CD4-positive, alpha-beta T cell (primary cell): ENCODE measurements at regions not wholly inside any gene's neighbourhood (a gene's known extent, or its start where the extent isn't known, plus 50 kb on each side); places are given as distances from the start of the nearest gene placed in this dataset.

Source experiments
- ATAC-seq: fragments of 200-7000 bp; cut with Tn5 transposase; one replicate; pipeline ENCODE4 v1.10.0; 2022; ENCODE audit warnings: mild to moderate bottlenecking; ENCODE audit not compliant: poor library complexity
- CTCF ChIA-PET: fragments of 350-600 bp; sonication (Branson Sonifier 250); formaldehyde crosslinking; loops from one replicate; lab custom pipeline; 2021; ENCODE audit warnings: antibody characterized with exemption, inconsistent platforms; lab: Charles Lee
- POLR2A ChIA-PET: fragments of 350-600 bp; sonication (Branson Sonifier 250); formaldehyde crosslinking; loops from one replicate; lab custom pipeline; 2021; ENCODE audit warnings: antibody characterized with exemption, inconsistent platforms; lab: Charles Lee
- DNase-seq, 14 experiments: peaks; one replicate each; pipeline ENCODE4 v3.0.0-alpha.2; 2013 to 2020; ENCODE audit warnings: mixed read lengths in 2 of 14
- H3K27ac ChIP-seq, 2 donors: one replicate each; pipeline versions ENCODE4 v1.5.1 to v1.7.0; 2013; ENCODE audit warnings: low read length in 2 of 2, low read depth in 1 of 2, mild to moderate bottlenecking in 1 of 2
- H3K27me3 ChIP-seq, 2 experiments: 1 replicate in 1 of 2; 2 replicates in 1 of 2; pipeline versions ENCODE4 v1.6.1 to v1.7.0; 2013; ENCODE audit warnings: low read length in 2 of 2, control low read depth in 1 of 2, mild to moderate bottlenecking in 1 of 2, moderate library complexity in 1 of 2; ENCODE audit not compliant: insufficient read depth in 2 of 2, control insufficient read depth in 1 of 2
- H3K36me3 ChIP-seq: one replicate; pipeline ENCODE4 v1.6.1; 2013; ENCODE audit warnings: low read length, control low read depth; ENCODE audit not compliant: insufficient read depth
- H3K4me1 ChIP-seq: one replicate; pipeline ENCODE4 v1.6.1; 2013; ENCODE audit warnings: low read length, control low read depth; ENCODE audit not compliant: insufficient read depth
- H3K4me3 ChIP-seq: one replicate; pipeline ENCODE4 v1.5.1; 2013; ENCODE audit warnings: mild to moderate bottlenecking, low read length, moderate library complexity
- H3K9me3 ChIP-seq, 2 experiments: 1 replicate in 1 of 2; 2 replicates in 1 of 2; pipeline versions ENCODE4 v1.6.1 to v1.7.0; 2013; ENCODE audit warnings: low read length in 2 of 2, mild to moderate bottlenecking in 2 of 2, control low read depth in 1 of 2, moderate library complexity in 1 of 2; ENCODE audit not compliant: control insufficient read depth in 1 of 2, insufficient read depth in 1 of 2
- H3K27ac Mint-ChIP-seq: one replicate; pipeline ENCODE4 v1.8.0; 2020; ENCODE audit warnings: mixed read lengths
- H3K27me3 Mint-ChIP-seq: one replicate; pipeline ENCODE4 v1.8.0; 2021; ENCODE audit warnings: mixed read lengths
- H3K36me3 Mint-ChIP-seq: one replicate; pipeline ENCODE4 v1.8.0; 2021; ENCODE audit warnings: low read depth, mixed read lengths
- H3K4me1 Mint-ChIP-seq: one replicate; pipeline ENCODE4 v1.8.0; 2021; ENCODE audit warnings: low read depth, mixed read lengths
- H3K4me3 Mint-ChIP-seq: one replicate; pipeline ENCODE4 v1.8.0; 2020; ENCODE audit warnings: mild to moderate bottlenecking, mixed read lengths
- H3K9me3 Mint-ChIP-seq: one replicate; pipeline ENCODE4 v1.8.0; 2020; ENCODE audit warnings: mixed read lengths
- CTCF ChIP-seq: fragments of 200-600 bp; IDR thresholded peaks from one replicate; pipeline ENCODE4 v1.8.0; 2022; ENCODE audit warnings: antibody characterized with exemption, mild to moderate bottlenecking
- intact Hi-C, 2 experiments: fragments of 100-400 bp; cut with DNase I in 1 of 2; cut with micrococcal nuclease in 1 of 2; formaldehyde crosslinking; loops; one replicate each; pipeline versions ENCODE4 v1.15.1 to v1.9.0; 2023 to 2025; cut with DNase I, micrococcal nuclease

GRCh38 chrX:139198936-139199335, 331.6 kb upstream of the F9 start:
- no peak for ATAC-seq
- Histone ChIP-seq H3K4me3 (no peak overlapping the region), H3K9me3 (peaks cover 0 to 7% of the 10 kb centered on the region in 2 experiments), H3K4me1 (peaks cover 3% of the 10 kb centered on the region), H3K27ac (no peak overlapping the region), H3K36me3 (no peaks in the 10 kb centered on the region), H3K27me3 (peaks cover 12 to 37% of the 10 kb centered on the region in 2 experiments)
- intact Hi-C loops, result no loop called here
- ChIA-PET POLR2A (no interaction called here), CTCF (no interaction called here)
- Mint-ChIP-seq H3K4me3 (no peak overlapping the region), H3K4me1 (no peaks in the 10 kb centered on the region), H3K27me3 (peaks cover 51% of the 10 kb centered on the region), H3K9me3 (no peaks in the 10 kb centered on the region), H3K27ac (no peak overlapping the region), H3K36me3 (no peaks in the 10 kb centered on the region)
- DNase-seq, result no peak
- TF ChIP-seq CTCF, result no peak

GRCh38 chrX:139196890-139197289, 333.6 kb upstream of the F9 start:
- no peaks in the 10 kb centered on the region for H3K36me3 ChIP-seq
- no peak for TF ChIP-seq CTCF
- H3K9me3 Mint-ChIP-seq, result no peaks in the 10 kb centered on the region
- peaks cover 51% of the 10 kb centered on the region for H3K27me3 Mint-ChIP-seq
- H3K27me3 ChIP-seq, result peaks cover 8 to 32% of the 10 kb centered on the region in 2 experiments
- H3K4me3 ChIP-seq, result no peak overlapping the region
- intact Hi-C loops, result no loop called here
- no peak overlapping the region for H3K27ac ChIP-seq
- POLR2A ChIA-PET, result no interaction called here
- no peaks in the 10 kb centered on the region for H3K9me3 ChIP-seq
- no peak for DNase-seq
- no peak overlapping the region for H3K4me3 Mint-ChIP-seq
- ATAC-seq, result no peak
- no peak overlapping the region for H3K27ac Mint-ChIP-seq
- no peaks in the 10 kb centered on the region for H3K4me1 Mint-ChIP-seq
- no peaks in the 10 kb centered on the region for H3K4me1 ChIP-seq
- CTCF ChIA-PET, result no interaction called here
- no peaks in the 10 kb centered on the region for H3K36me3 Mint-ChIP-seq

- peaks cover 47% of the 10 kb centered on the region for H3K27me3 Mint-ChIP-seq
- ChIA-PET CTCF (no interaction called here), POLR2A (no interaction called here)
- Histone ChIP-seq H3K9me3 (no peaks in the 10 kb centered on the region), H3K4me1 (no peaks in the 10 kb centered on the region), H3K27me3 (peaks cover 8 to 31% of the 10 kb centered on the region in 2 experiments), H3K36me3 (no peaks in the 10 kb centered on the region), H3K27ac (no peak overlapping the region), H3K4me3 (no peak overlapping the region)
- no peak overlapping the region for H3K27ac Mint-ChIP-seq
- H3K4me3 Mint-ChIP-seq, result no peak overlapping the region
- no peak for TF ChIP-seq CTCF
- no peaks in the 10 kb centered on the region for H3K4me1 Mint-ChIP-seq
- intact Hi-C loops, result no loop called here
- ATAC-seq (no peak), DNase-seq (no peak)
- H3K9me3 Mint-ChIP-seq, result no peaks in the 10 kb centered on the region
- H3K36me3 Mint-ChIP-seq, result no peaks in the 10 kb centered on the region
Observed at GRCh38 chrX:139194571-139195280, 335.8 kb upstream of the F9 start.
